GM21619 (cell line): ENCODE measurements at regions not wholly inside any gene's neighbourhood (a gene's known extent, or its start where the extent isn't known, plus 50 kb on each side); places are given as distances from the start of the nearest gene placed in this dataset.
A peak's percentile ranks its signal among the peaks of the same experiment; 100 is the strongest.
"Not testable (repeated sequence)": the region's sequence is repeated elsewhere in the genome, so short reads cannot be mapped to it uniquely, and the experiment has no call there.

ENCODE experiments used
- ATAC-seq: cut with Tn5 transposase; IDR thresholded peaks from one replicate; pipeline ENCODE4 v1.9.1; 2021; ENCODE audit not compliant: unreplicated experiment

GRCh38 chr7:115793958-115794702 lies 236.4 kb downstream of the TFEC start:
- ATAC-seq, result no peak

GRCh38 chr7:115789901-115790300 lies 240.7 kb downstream of the TFEC start:
- ATAC-seq, result no peak

GRCh38 chr7:115789473-115789872 lies 241.1 kb downstream of the TFEC start:
- not testable (repeated sequence) for ATAC-seq

GRCh38 chr7:115782696-115783490 lies 247.7 kb downstream of the TFEC start:
- no peak for ATAC-seq

- ATAC-seq, result no peak
Observed at GRCh38 chr7:115779561-115779960, 251.0 kb downstream of the TFEC start.

GRCh38 chr7:115775981-115776380 lies 254.6 kb downstream of the TFEC start:
- no peak for ATAC-seq

- no peak for ATAC-seq
Observed at GRCh38 chr7:115763347-115763746, 267.2 kb downstream of the TFEC start.

- no peak for ATAC-seq
Observed at GRCh38 chr7:115758025-115758424, 272.5 kb downstream of the TFEC start.

- no peak for ATAC-seq
Observed at GRCh38 chr7:115754226-115754625, 276.3 kb downstream of the TFEC start.

GRCh38 chr7:115749924-115750323 lies 280.6 kb downstream of the TFEC start:
- no peak for ATAC-seq

GRCh38 chr7:115748123-115748738 lies 282.3 kb downstream of the TFEC start:
- peak; percentile 51 for ATAC-seq

- ATAC-seq, result no peak
Observed at GRCh38 chr7:115747174-115747573, 283.4 kb downstream of the TFEC start.

- no peak for ATAC-seq
Observed at GRCh38 chr7:115740043-115740442, 290.5 kb downstream of the TFEC start.

- ATAC-seq, result no peak
Observed at GRCh38 chr7:115734641-115735040, 295.9 kb downstream of the TFEC start.

- ATAC-seq, result no peak
Observed at GRCh38 chr7:115731796-115732471, 298.6 kb downstream of the TFEC start.

GRCh38 chr7:115728518-115728917 lies 302.0 kb downstream of the TFEC start:
- no peak for ATAC-seq

- no peak for ATAC-seq
Observed at GRCh38 chr7:115724400-115725056, 306.0 kb downstream of the TFEC start.

GRCh38 chr7:115722302-115722977 lies 308.1 kb downstream of the TFEC start:
- ATAC-seq, result no peak

- no peak for ATAC-seq
Observed at GRCh38 chr7:115721293-115722217, 309.0 kb downstream of the TFEC start.
